ES-I3 (cell line): ENCODE measurements at regions not wholly inside any gene's neighbourhood (a gene's known extent, or its start where the extent isn't known, plus 50 kb on each side); places are given as distances from the start of the nearest gene placed in this dataset.
"Not testable (repeated sequence)": the region's sequence is repeated elsewhere in the genome, so short reads cannot be mapped to it uniquely, and the experiment has no call there.

Source experiments
- H3K36me3 ChIP-seq: 2 replicates; pipeline ENCODE4 v1.6.1; 2013; ENCODE audit warnings: mild to moderate bottlenecking, low read length, control low read depth, moderate library complexity; ENCODE audit not compliant: insufficient read depth
- H3K4me1 ChIP-seq: 2 replicates; pipeline ENCODE4 v1.6.1; 2013; ENCODE audit warnings: mild to moderate bottlenecking, control low read depth, low read length; ENCODE audit not compliant: insufficient read depth
- H3K9ac ChIP-seq: 2 replicates; pipeline ENCODE4 v1.6.1; 2013; ENCODE audit warnings: low read depth, mild to moderate bottlenecking, low read length, moderate library complexity
- H3K9me3 ChIP-seq: 2 replicates; pipeline ENCODE4 v1.6.1; 2013; ENCODE audit warnings: mild to moderate bottlenecking, low read length, moderate library complexity; ENCODE audit not compliant: control insufficient read depth, insufficient read depth

GRCh38 chr5:13385066-13385465, 559.4 kb downstream of the DNAH5 start:
- Histone ChIP-seq H3K36me3 (no peaks in the 10 kb centered on the region), H3K9ac (no peak overlapping the region), H3K9me3 (no peaks in the 10 kb centered on the region), H3K4me1 (no peaks in the 10 kb centered on the region)

- H3K4me1 ChIP-seq, result no peaks in the 10 kb centered on the region
- H3K36me3 ChIP-seq, result no peaks in the 10 kb centered on the region
- no peak overlapping the region for H3K9ac ChIP-seq
- H3K9me3 ChIP-seq, result no peaks in the 10 kb centered on the region
These were observed 562.3 kb downstream of the DNAH5 start for GRCh38 chr5:13382232-13382631.

GRCh38 chr5:13378091-13378490, 566.4 kb downstream of the DNAH5 start:
- Histone ChIP-seq H3K4me1 (no peaks in the 10 kb centered on the region), H3K9me3 (no peaks in the 10 kb centered on the region)

GRCh38 chr5:13359344-13359743, 585.1 kb downstream of the DNAH5 start:
- H3K9me3 ChIP-seq, result no peaks in the 10 kb centered on the region

More at GRCh38 chr5:13378091-13378490, 566.4 kb downstream of the DNAH5 start:
- Histone ChIP-seq H3K36me3 (no peaks in the 10 kb centered on the region), H3K9ac (no peak overlapping the region)

GRCh38 chr5:13358342-13358741, 586.1 kb downstream of the DNAH5 start:
- Histone ChIP-seq H3K9ac (no peak overlapping the region), H3K4me1 (no peaks in the 10 kb centered on the region), H3K9me3 (no peaks in the 10 kb centered on the region), H3K36me3 (no peaks in the 10 kb centered on the region)

More at GRCh38 chr5:13359344-13359743, 585.1 kb downstream of the DNAH5 start:
- Histone ChIP-seq H3K4me1 (no peaks in the 10 kb centered on the region), H3K36me3 (no peaks in the 10 kb centered on the region), H3K9ac (no peak overlapping the region)

- H3K9me3 ChIP-seq, result no peaks in the 10 kb centered on the region
- no peaks in the 10 kb centered on the region for H3K36me3 ChIP-seq
- H3K4me1 ChIP-seq, result no peaks in the 10 kb centered on the region
- H3K9ac ChIP-seq, result no peak overlapping the region
These were observed 586.6 kb downstream of the DNAH5 start for GRCh38 chr5:13357929-13358328.

- no peak overlapping the region for H3K9ac ChIP-seq
- no peaks in the 10 kb centered on the region for H3K4me1 ChIP-seq
- no peaks in the 10 kb centered on the region for H3K9me3 ChIP-seq
- H3K36me3 ChIP-seq, result no peaks in the 10 kb centered on the region
These were observed 588.3 kb downstream of the DNAH5 start for GRCh38 chr5:13356226-13356625.

- H3K9ac ChIP-seq, result no peak overlapping the region
- no peaks in the 10 kb centered on the region for H3K9me3 ChIP-seq
- H3K4me1 ChIP-seq, result peaks cover 3% of the 10 kb centered on the region; the same call in 1 of the 2 replicates
- no peaks in the 10 kb centered on the region for H3K36me3 ChIP-seq
These were observed 589.9 kb downstream of the DNAH5 start for GRCh38 chr5:13354611-13355010.

- H3K9me3 ChIP-seq, result no peaks in the 10 kb centered on the region
- peaks cover 3% of the 10 kb centered on the region; the same call in 1 of the 2 replicates for H3K4me1 ChIP-seq
- no peaks in the 10 kb centered on the region for H3K36me3 ChIP-seq
- H3K9ac ChIP-seq, result no peak overlapping the region
These were observed 593.7 kb downstream of the DNAH5 start for GRCh38 chr5:13350767-13351166.

GRCh38 chr5:13348568-13348967, 595.9 kb downstream of the DNAH5 start:
- Histone ChIP-seq H3K4me1 (peaks cover 3% of the 10 kb centered on the region; the same call in 1 of the 2 replicates), H3K9ac (no peak overlapping the region), H3K9me3 (no peaks in the 10 kb centered on the region), H3K36me3 (no peaks in the 10 kb centered on the region)

GRCh38 chr5:13346401-13346800, 598.1 kb downstream of the DNAH5 start:
- Histone ChIP-seq H3K9me3 (no peaks in the 10 kb centered on the region), H3K36me3 (no peaks in the 10 kb centered on the region), H3K9ac (no peak overlapping the region), H3K4me1 (peaks cover 3% of the 10 kb centered on the region; the same call in 1 of the 2 replicates)

GRCh38 chr5:13339093-13339492, 605.4 kb downstream of the DNAH5 start:
- H3K36me3 ChIP-seq, result no peaks in the 10 kb centered on the region

GRCh38 chr5:13335026-13335425, 609.5 kb downstream of the DNAH5 start:
- not testable (repeated sequence) for H3K9ac ChIP-seq, H3K9me3 ChIP-seq, H3K4me1 ChIP-seq, H3K36me3 ChIP-seq

More at GRCh38 chr5:13339093-13339492, 605.4 kb downstream of the DNAH5 start:
- H3K4me1 ChIP-seq, result no peaks in the 10 kb centered on the region
- 0 out of 2 replicates have a peak, but pooled peaks cover 2% of the 10 kb centered on the region for H3K9me3 ChIP-seq
- H3K9ac ChIP-seq, result no peak overlapping the region

- H3K36me3 ChIP-seq, result no peaks in the 10 kb centered on the region
- H3K9ac ChIP-seq, result no peak overlapping the region
- no peaks in the 10 kb centered on the region for H3K4me1 ChIP-seq
- no peaks in the 10 kb centered on the region for H3K9me3 ChIP-seq
These were observed 612.9 kb downstream of the DNAH5 start for GRCh38 chr5:13331585-13331984.

- Histone ChIP-seq H3K9ac (no peak overlapping the region), H3K36me3 (no peaks in the 10 kb centered on the region), H3K9me3 (no peaks in the 10 kb centered on the region), H3K4me1 (no peaks in the 10 kb centered on the region)
These were observed 616.2 kb downstream of the DNAH5 start for GRCh38 chr5:13328316-13328715.

GRCh38 chr5:13325765-13326164, 618.7 kb downstream of the DNAH5 start:
- H3K36me3 ChIP-seq, result no peaks in the 10 kb centered on the region
- no peaks in the 10 kb centered on the region for H3K4me1 ChIP-seq
- H3K9me3 ChIP-seq, result no peaks in the 10 kb centered on the region
- no peak overlapping the region for H3K9ac ChIP-seq
